Hepatocyte (in vitro differentiated cells): ENCODE measurements at regions not wholly inside any gene's neighbourhood (a gene's known extent, or its start where the extent isn't known, plus 50 kb on each side); places are given as distances from the start of the nearest gene placed in this dataset.

Experiments
- DNase-seq: peaks from one replicate; pipeline ENCODE4 v3.0.0-alpha.2; 2016; ENCODE audit warnings: low spot score
- H2AFZ ChIP-seq: fragments of 200-600 bp; sonication (generic); 2 replicates; pipeline ENCODE4 v1.6.0; 2016; ENCODE audit warnings: antibody characterized with exemption, mild to moderate bottlenecking
- H3K27ac ChIP-seq: fragments of 200-600 bp; sonication (generic); 2 replicates; pipeline ENCODE4 v1.5.1; 2016; ENCODE audit warnings: mild to moderate bottlenecking
- H3K27me3 ChIP-seq: fragments of 200-600 bp; sonication (generic); 2 replicates; pipeline ENCODE4 v1.6.1; 2016
- H3K36me3 ChIP-seq: fragments of 200-600 bp; sonication (generic); replicated peaks from 2 replicates; pipeline ENCODE4 v1.5.1; 2016; ENCODE audit warnings: low read depth; ENCODE audit not compliant: insufficient read depth
- H3K4me1 ChIP-seq: fragments of 200-600 bp; sonication (generic); 2 replicates; pipeline ENCODE4 v1.5.1; 2016; ENCODE audit warnings: mild to moderate bottlenecking, moderate library complexity; ENCODE audit not compliant: insufficient read depth
- H3K4me2 ChIP-seq: fragments of 200-600 bp; sonication (generic); 2 replicates; pipeline ENCODE4 v1.6.0; 2016
- H3K4me3 ChIP-seq: fragments of 200-600 bp; sonication (generic); 2 replicates; pipeline ENCODE4 v1.5.1; 2016; ENCODE audit warnings: mild to moderate bottlenecking
- H3K79me2 ChIP-seq: fragments of 200-600 bp; sonication (generic); 2 replicates; pipeline ENCODE4 v1.6.0; 2017; ENCODE audit warnings: mild to moderate bottlenecking
- H3K9me2 ChIP-seq: fragments of 200-600 bp; sonication (generic); replicated peaks from 2 replicates; pipeline ENCODE4 v1.6.0; 2017; ENCODE audit warnings: mild to moderate bottlenecking; ENCODE audit not compliant: insufficient read depth
- H3K9me3 ChIP-seq: fragments of 200-600 bp; sonication (generic); 2 replicates; pipeline ENCODE4 v1.5.1; 2016; ENCODE audit warnings: low read depth, mild to moderate bottlenecking
- H4K20me1 ChIP-seq: fragments of 200-600 bp; sonication (generic); 2 replicates; pipeline ENCODE4 v1.6.0; 2016; ENCODE audit warnings: mild to moderate bottlenecking; ENCODE audit not compliant: insufficient read depth, poor library complexity, severe bottlenecking
- EZH2 ChIP-seq: fragments of 200-600 bp; sonication (generic); IDR thresholded peaks from 2 replicates; pipeline ENCODE4 v1.6.1; 2016; ENCODE audit warnings: antibody characterized with exemption, mild to moderate bottlenecking, borderline replicate concordance
- EZH2phosphoT487 ChIP-seq: fragments of 200-600 bp; sonication (generic); IDR thresholded peaks from one replicate; pipeline ENCODE4 v1.6.1; 2018; ENCODE audit warnings: antibody characterized with exemption, mild to moderate bottlenecking, low read depth, moderate library complexity; ENCODE audit not compliant: unreplicated experiment, severe bottlenecking
- WGBS: methylation state at CpG from one replicate; pipeline ENCODE4 v1.1.6; 2016; ENCODE audit warnings: low lambda C conversion rate; ENCODE audit errors: missing lambda C conversion rate; 5-methylcytosine and 5-hydroxymethylcytosine counted together
- TF ChIP-seq, protein P1 (sequence below): fragments of 200-600 bp; sonication (generic); IDR thresholded peaks from 2 replicates; pipeline ENCODE4 v1.5.1; 2016; ENCODE audit warnings: antibody characterized with exemption, mild to moderate bottlenecking; ENCODE audit not compliant: poor library complexity

- Histone ChIP-seq H4K20me1 (no peaks in the 10 kb centered on the region), H2AFZ (no peak overlapping the region), H3K27me3 (no peaks in the 10 kb centered on the region), H3K4me1 (peaks cover 15% of the 10 kb centered on the region), H3K27ac (peak overlapping the region; percentile 50), H3K4me2 (no peak overlapping the region), H3K9me3 (no peaks in the 10 kb centered on the region), H3K79me2 (no peaks in the 10 kb centered on the region), H3K4me3 (no peak overlapping the region), H3K36me3 (no peaks in the 10 kb centered on the region), H3K9me2 (no peaks in the 10 kb centered on the region)
- no peak for DNase-seq
- WGBS = 98% methylated on average over 3 of the region's 3 CpGs
- TF ChIP-seq, protein P1, sequence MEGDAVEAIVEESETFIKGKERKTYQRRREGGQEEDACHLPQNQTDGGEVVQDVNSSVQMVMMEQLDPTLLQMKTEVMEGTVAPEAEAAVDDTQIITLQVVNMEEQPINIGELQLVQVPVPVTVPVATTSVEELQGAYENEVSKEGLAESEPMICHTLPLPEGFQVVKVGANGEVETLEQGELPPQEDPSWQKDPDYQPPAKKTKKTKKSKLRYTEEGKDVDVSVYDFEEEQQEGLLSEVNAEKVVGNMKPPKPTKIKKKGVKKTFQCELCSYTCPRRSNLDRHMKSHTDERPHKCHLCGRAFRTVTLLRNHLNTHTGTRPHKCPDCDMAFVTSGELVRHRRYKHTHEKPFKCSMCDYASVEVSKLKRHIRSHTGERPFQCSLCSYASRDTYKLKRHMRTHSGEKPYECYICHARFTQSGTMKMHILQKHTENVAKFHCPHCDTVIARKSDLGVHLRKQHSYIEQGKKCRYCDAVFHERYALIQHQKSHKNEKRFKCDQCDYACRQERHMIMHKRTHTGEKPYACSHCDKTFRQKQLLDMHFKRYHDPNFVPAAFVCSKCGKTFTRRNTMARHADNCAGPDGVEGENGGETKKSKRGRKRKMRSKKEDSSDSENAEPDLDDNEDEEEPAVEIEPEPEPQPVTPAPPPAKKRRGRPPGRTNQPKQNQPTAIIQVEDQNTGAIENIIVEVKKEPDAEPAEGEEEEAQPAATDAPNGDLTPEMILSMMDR = no peak
- no peak for TF ChIP-seq EZH2
- no peak for TF ChIP-seq EZH2phosphoT487
Observed at GRCh38 chr2:150097402-150097801, 390.1 kb downstream of the RND3 start.

DNA sequence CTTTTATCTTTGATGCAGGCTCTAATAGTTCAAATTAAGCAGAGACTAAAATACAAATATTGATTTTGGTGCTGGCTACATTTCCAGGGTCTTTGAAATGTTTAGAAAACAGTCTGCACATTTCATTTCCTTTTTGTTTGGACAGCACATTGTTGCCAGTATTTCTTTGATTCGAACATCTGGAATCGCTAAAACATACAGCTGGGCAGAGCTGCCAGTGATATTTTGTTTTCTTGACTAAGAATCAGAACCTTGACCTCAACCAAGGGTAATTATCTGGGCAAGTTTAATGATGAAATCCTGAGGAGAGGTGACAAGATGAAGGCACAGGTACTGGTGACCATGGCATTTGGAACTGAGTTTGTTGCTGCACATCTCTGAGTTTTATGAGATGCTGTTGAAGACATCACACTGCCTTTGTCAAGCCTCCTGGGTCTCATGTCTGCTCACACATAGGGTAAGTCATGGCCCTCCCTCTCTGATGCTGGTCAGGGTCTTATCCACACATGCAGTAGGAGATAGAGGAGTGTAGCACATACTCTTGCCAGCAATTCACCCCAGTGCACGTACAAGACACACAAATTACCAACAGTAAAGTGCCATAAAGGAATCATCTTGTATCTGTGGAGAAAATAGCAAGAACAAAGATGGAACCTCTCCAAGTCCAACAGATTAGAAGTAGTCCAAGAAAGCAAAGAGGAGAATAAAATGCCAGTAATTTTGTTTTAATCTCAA is 391.9 kb downstream of the RND3 start:
- DNase-seq = no peak
- no peaks in the 10 kb centered on the region for H3K36me3 ChIP-seq
- H3K9me3 ChIP-seq = no peaks in the 10 kb centered on the region
- no peak overlapping the region for H3K4me2 ChIP-seq
- peaks cover 15% of the 10 kb centered on the region for H3K4me1 ChIP-seq
- H3K27me3 ChIP-seq = no peaks in the 10 kb centered on the region
- H3K9me2 ChIP-seq = no peaks in the 10 kb centered on the region
- TF ChIP-seq, protein P1 = no peak
- TF ChIP-seq EZH2phosphoT487 = no peak
- no peak for TF ChIP-seq EZH2
- peak overlapping the region; percentile 42 for H3K27ac ChIP-seq
- 51% methylated on average over 3 of the region's 3 CpGs for WGBS
- no peaks in the 10 kb centered on the region for H3K79me2 ChIP-seq
- no peaks in the 10 kb centered on the region for H4K20me1 ChIP-seq
- no peak overlapping the region for H3K4me3 ChIP-seq
- H2AFZ ChIP-seq = no peak overlapping the region

DNA sequence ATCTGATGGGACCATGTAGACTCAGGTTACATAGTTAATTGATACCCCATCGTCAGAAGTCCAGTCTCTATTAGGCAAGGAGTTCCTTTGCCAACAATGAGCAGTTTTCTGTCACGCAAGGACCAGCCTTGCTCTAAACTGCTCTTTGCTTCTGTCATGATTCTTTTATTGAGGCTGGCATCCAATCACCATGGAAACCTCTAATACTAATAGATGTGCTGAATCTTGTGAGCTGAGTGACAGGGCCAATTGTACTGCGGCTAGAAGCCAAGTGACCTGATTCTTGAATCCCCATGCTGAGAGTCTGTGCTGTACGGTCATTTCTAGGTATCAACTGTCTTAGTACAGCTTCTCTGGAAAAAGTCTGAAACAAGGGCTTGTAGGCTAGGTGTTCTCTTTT is 395.6 kb downstream of the RND3 start:
- Histone ChIP-seq H3K4me1 (peaks cover 5% of the 10 kb centered on the region), H3K4me2 (no peak overlapping the region), H4K20me1 (no peaks in the 10 kb centered on the region), H3K9me2 (no peaks in the 10 kb centered on the region), H3K9me3 (no peaks in the 10 kb centered on the region), H3K27me3 (no peaks in the 10 kb centered on the region), H2AFZ (no peak overlapping the region), H3K79me2 (no peaks in the 10 kb centered on the region), H3K4me3 (no peak overlapping the region), H3K36me3 (no peaks in the 10 kb centered on the region), H3K27ac (no peak overlapping the region)
- WGBS = 88% methylated on average over 4 of the region's 4 CpGs
- no peak for DNase-seq
- TF ChIP-seq, protein P1 = no peak
- TF ChIP-seq EZH2 = no peak
- TF ChIP-seq EZH2phosphoT487 = no peak
